ENCODE measurements at regions not wholly inside any gene's neighbourhood (a gene's known extent, or its start where the extent isn't known, plus 50 kb on each side); places are given as distances from the start of the nearest gene placed in this dataset.
"Not testable (repeated sequence)": the region's sequence is repeated elsewhere in the genome, so short reads cannot be mapped to it uniquely, and the experiment has no call there.

- no peak for DNase-seq
Measured at GRCh38 chr18:41899535-41899934, 55.5 kb upstream of the PIK3C3 start.

GRCh38 chr18:41893432-41893831, 61.6 kb upstream of the PIK3C3 start:
- no peak for DNase-seq

GRCh38 chr18:41887100-41887499, 67.9 kb upstream of the PIK3C3 start:
- DNase-seq: no peak

DNA sequence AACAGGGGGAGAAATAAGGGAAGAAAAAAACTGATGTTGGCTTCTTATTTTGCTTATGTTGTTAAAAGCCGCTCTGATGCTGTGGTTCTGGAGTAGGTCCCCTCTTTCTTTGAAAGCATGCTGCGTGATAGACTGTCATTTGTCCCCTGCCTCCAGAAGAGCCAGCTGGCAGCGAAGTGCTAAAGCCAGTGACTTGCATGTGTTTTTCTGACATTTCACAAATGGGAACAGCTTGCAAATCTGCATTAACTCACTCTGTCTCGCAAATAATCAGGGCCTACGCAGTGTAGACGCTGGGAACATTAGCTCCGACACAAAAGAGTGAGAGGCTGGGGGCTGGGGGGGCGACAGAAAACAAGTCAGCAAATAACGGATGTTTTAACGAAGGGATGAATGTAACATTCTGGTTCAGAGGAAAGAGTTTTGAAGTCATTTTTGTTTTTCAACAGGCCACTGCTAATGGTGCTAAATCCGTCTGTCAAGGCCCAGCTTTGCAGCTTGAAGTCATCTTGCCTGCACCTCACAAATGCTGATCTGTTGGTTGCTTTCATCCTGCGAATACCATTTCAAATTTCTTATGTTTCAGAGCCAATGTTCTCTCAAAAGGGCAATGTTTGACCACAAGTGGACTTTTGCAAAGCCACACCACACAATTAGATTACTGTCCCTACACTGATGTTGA, 68.8 kb upstream of the PIK3C3 start:
- no peak for DNase-seq

DNA sequence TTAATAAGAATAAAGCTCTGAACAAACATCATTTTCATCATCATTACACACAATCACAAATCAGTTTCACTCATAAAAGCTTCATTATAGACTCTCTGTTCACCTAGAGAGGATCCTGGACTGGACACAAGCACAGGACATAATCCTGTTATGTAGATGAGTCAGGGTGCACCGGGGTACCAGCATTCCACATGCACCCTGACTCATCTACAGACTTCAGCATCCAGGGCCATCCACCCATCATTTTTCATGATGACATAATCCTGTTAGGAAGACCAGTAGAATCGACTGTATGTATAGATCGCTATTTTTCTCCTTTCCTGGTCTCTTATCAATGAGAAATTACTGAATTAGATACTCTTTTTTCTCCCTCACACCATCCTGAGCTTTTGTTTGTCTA, 73.7 kb upstream of the PIK3C3 start:
- DNase-seq: no peak

- no peak for DNase-seq
Measured at GRCh38 chr18:41879256-41879655, 75.8 kb upstream of the PIK3C3 start.

GRCh38 chr18:41875094-41875780, 79.8 kb upstream of the PIK3C3 start:
- DNase-seq: no peak

DNA sequence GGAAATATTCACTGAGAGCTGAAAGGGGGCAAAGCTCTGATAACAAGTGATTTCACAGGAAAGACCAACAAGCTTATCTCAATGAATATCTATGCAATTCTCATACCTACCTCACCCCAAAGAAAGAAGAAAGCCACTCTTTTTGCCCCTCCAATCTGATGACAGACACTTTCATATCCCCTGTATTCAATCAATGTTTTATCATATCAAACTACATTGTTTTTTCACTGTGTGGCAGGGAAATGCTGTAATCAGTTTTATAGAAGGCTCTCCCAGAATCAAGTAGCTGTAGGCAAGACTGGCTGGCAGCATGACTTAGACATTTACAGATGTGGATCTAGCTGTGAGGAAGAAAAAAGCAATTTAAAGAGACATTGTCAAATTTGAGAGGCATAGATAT, 81.3 kb upstream of the PIK3C3 start:
- DNase-seq: no peak

DNA sequence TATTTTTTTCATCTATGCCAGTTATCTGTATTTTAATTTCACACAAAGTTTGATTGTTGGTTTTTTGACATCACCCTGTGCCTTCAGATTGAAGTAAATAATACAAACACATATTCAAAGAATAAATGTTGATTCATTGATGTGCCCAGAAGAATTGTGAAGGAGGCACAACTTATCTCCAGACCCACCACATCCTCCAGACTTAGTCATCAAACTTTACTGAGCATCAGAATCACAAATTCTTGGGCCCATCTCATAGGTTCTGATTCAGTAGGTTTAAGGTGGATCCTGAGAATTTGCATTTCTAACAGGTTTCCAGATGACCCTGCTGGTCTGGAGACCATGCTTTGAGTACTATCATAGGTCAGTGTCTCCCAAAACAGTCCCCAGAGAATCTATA, 82.8 kb upstream of the PIK3C3 start:
- DNase-seq: no peak

DNA sequence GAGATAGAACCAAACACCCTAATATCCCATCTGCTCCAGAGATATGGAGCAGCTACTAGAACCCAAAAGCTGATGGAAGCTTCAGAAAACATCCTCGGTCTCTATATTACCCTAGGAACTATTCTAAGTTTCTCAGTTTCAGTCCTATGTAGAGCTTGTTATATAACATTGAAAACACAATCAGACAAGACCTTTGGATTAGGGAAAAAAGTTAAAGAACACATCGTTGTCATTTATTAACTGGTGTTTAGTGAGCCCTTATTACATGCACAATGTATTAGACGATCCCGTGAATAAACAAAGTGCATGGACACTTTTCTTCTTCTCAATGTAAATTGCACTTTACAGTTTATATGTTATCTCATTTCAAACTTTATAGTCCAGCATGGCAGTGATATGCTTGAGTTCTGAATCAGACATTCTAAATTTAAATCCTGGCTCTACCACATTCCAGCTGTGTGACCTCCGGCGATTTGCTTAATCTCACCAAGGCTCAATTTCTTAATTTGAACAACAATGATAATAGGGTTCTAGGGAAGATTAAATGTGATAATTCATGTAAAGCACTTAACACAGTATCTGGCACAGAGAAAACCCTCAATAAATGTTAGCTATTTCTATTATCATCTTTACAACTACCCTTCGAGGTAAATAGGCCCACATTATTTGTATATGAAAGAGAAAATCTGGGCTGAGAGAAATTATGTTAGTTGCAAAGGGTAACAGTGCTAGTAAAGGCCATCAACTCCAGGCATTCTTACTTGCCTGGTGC, 83.6 kb upstream of the PIK3C3 start:
- no peak for DNase-seq

GRCh38 chr18:41870817-41871216, 84.2 kb upstream of the PIK3C3 start:
- no peak for DNase-seq

- DNase-seq: no peak
Measured at GRCh38 chr18:41870191-41870590, 84.8 kb upstream of the PIK3C3 start.

GRCh38 chr18:41865796-41866195, 89.2 kb upstream of the PIK3C3 start:
- not testable (repeated sequence) for DNase-seq

DNA sequence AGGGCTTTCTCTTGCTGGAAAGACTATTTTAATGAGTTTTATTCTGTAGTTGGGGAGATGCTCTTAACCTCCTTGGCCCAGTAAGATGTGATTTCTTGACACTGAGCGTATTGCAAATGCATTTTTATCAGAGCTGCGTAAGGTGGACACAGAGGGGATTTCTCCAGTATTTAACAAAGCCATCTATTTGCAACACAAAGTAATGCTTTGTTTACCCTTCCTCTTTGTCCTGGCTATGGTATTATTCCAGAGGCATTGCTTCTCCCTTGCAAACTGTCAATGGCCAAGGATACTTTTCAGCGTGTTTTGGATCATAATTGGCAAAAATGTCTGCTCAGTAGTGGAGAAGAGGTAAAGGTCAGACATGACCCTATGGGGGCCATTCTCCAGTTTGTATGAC, 90.8 kb upstream of the PIK3C3 start:
- DNase-seq: no peak

DNA sequence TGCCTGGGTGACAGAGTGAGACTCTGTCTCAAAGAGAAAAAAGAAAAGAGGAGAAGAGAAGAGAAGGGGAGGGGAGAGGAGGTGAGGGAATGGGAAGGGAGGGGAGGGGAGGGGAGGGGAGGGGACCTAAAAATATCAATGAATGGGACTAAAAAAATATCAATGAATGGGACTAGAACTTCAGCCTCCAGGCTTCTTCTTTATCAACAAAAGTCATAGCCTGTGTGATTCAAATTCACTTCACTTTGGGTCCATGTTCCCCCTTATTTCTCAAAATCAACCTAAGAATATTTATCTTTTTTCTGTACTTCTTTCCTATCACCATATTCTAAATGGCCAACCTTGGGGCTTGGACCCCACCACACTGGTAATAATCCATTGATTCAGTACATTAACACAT, 92.1 kb upstream of the PIK3C3 start:
- no peak for DNase-seq

DNA sequence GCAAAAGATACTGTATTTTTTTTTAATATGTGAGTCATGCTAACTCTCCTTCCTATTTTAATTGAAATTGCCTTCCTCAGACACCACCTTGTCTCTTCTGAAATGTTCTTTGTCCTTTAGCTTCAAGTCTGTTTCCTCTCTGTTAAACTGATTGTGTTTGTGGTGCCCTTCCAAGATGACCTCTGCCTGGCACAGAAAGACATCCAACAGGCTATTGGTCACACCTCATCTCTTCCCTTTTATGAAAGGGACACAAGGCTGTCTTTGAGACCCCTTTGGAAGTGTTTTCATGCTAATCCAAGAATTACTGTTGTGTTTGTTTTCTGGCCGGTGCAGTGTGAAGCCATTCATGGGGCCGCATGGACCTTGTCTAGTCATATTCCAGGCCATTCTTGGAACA, 94.0 kb upstream of the PIK3C3 start:
- DNase-seq: no peak

DNA sequence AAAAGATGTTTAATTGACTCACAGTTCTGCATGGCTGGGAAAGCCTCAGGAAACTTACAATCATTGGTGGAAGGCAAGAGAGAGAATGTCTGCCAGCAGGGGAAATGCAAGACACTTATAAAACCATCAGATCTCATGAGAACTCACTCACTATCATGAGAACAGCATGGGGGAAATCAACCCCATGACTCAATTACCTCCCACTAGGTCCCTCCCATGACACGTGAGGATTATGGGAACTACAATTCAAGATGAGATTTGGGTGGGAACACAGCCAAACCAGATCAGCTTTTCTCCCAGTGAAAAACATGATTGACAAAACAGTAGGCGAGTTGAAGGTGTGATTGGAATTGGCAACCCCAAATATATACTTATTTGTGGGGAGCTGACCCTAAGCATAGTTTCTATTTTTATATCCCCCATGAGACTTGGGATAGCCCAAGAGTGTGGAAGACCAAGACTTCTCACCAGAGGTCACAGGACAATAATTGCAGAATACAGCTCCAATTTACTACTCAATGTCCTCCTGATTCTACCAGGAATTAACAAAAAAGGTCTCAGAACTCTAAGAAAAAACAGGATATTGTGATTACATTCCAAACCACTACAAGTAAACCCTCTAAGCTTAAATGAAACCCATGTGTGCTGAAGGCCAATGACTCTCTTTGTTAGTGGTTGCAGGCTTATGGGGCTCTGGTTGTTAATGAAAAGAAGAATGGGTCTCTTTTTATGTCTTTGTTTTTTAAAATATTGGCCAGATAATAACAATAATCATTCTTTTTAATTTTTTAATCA, 96.1 kb upstream of the PIK3C3 start:
- DNase-seq: no peak

GRCh38 chr18:41853280-41853679, 101.8 kb upstream of the PIK3C3 start:
- no peak for DNase-seq

GRCh38 chr18:41850781-41851180, 104.3 kb upstream of the PIK3C3 start:
- no peak for DNase-seq

- no peak for DNase-seq
Measured at GRCh38 chr18:41849632-41850031, 105.4 kb upstream of the PIK3C3 start.

DNA sequence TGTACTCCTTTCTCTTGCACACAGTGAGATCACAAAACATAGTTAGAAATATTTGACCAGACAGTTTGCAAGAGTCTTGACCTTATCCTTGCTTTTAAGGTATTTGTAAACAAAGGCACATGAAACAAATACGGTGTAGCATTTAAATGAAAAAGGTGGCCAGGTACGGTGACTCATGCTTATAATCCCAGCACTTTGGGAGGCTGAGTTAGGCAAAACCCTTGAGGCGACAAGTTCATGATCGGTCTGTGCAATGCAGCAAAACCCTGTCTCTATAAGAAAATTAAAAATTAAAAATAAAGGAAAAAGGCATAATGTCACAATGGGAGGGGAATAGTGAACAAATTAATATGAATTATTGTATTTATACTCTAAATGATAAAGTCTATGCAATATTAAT, 109.5 kb upstream of the PIK3C3 start:
- DNase-seq: no peak

- DNase-seq: no peak
Measured at GRCh38 chr18:41842886-41843285, 112.1 kb upstream of the PIK3C3 start.

Data from NCI-H2081 treated with DMSO at 0.1 percent for 48 hours (cell line).